ENCODE measurements at regions not wholly inside any gene's neighbourhood (a gene's known extent, or its start where the extent isn't known, plus 50 kb on each side); places are given as distances from the start of the nearest gene placed in this dataset.

DNA sequence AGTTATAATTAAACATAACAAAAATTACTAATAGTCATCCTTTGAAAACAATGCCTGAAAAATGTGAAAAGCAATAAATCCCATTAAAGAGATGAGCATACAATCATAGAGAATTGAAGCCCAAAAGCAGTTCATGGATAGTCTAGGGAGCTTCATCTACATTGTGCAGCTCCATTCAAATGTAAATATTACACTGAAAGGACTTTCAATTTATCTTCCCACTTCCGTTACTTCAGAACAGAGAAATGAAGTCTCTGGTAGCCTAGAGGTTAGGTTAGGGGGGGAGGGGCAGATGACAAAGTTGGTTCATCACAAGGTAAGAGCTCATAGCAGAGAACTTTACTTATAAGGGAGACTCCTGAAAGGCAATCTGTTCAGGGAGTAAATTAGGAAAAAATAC lies 126.6 kb upstream of the RGPD4 start:
- TF ChIP-seq, protein P1, sequence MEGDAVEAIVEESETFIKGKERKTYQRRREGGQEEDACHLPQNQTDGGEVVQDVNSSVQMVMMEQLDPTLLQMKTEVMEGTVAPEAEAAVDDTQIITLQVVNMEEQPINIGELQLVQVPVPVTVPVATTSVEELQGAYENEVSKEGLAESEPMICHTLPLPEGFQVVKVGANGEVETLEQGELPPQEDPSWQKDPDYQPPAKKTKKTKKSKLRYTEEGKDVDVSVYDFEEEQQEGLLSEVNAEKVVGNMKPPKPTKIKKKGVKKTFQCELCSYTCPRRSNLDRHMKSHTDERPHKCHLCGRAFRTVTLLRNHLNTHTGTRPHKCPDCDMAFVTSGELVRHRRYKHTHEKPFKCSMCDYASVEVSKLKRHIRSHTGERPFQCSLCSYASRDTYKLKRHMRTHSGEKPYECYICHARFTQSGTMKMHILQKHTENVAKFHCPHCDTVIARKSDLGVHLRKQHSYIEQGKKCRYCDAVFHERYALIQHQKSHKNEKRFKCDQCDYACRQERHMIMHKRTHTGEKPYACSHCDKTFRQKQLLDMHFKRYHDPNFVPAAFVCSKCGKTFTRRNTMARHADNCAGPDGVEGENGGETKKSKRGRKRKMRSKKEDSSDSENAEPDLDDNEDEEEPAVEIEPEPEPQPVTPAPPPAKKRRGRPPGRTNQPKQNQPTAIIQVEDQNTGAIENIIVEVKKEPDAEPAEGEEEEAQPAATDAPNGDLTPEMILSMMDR (conservative IDR thresholded peaks at IDR 0.05; ENCODE audit: control insufficient read depth, insufficient read depth, low read depth, low read length) = no peak
- DNase-seq (ENCODE audit: low read depth) = no peak
- H3K4me3 ChIP-seq (ENCODE audit: control insufficient read depth, low read depth, low read length) = no peak overlapping the region

DNA sequence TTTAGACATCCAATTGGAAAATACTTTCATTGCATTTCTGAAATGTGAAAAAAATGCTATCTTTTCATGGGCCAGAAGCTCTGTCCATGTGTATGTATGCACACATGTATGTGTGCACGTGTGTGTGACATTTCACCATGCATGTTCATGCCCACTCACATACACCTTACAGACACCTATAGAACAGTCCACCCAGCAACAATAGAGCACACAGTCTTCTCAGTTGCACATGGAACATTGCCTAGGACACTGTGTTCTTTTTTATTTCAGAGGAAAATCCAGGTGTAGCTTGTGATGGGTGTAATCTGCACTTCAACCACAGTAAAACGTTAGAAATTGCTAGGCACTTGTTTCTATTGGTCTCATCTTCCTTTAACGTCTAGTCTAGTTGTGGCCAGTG lies 114.8 kb upstream of the RGPD4 start:
- no peak overlapping the region for H3K4me3 ChIP-seq (ENCODE audit: control insufficient read depth, low read depth, low read length)
- DNase-seq (ENCODE audit: low read depth) = no peak
- TF ChIP-seq, protein P1 (conservative IDR thresholded peaks at IDR 0.05; ENCODE audit: control insufficient read depth, insufficient read depth, low read depth, low read length) = no peak

- DNase-seq (ENCODE audit: low read depth) = no peak
Measured at GRCh38 chr2:107712857-107713256, 113.8 kb upstream of the RGPD4 start.

DNA sequence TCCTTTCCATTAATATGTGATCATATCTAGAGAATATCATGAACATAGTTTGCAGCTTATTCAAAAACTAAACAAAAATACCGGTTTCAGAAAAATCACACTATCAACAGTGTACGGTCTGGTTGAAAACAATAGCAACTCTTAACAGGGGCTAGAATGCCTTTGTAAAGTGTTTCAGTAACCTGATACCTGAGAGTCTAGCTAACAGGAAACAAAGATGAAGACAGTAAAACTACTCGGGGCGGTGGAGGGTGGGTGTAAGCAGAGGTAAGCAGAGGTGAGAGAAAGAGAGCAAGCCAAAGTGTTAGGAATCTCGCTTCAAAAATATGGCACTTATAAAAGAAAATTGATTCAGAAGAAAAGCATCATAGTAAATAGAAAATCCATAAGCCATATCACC lies 109.0 kb upstream of the RGPD4 start:
- TF ChIP-seq, protein P1 (conservative IDR thresholded peaks at IDR 0.05; ENCODE audit: control insufficient read depth, insufficient read depth, low read depth, low read length) = no peak
- H3K4me3 ChIP-seq (ENCODE audit: control insufficient read depth, low read depth, low read length) = no peak overlapping the region
- no peak for DNase-seq (ENCODE audit: low read depth)

More at GRCh38 chr2:107712857-107713256, 113.8 kb upstream of the RGPD4 start:
- TF ChIP-seq, protein P1 (conservative IDR thresholded peaks at IDR 0.05; ENCODE audit: control insufficient read depth, insufficient read depth, low read depth, low read length) = no peak
- no peak overlapping the region for H3K4me3 ChIP-seq (ENCODE audit: control insufficient read depth, low read depth, low read length)

DNA sequence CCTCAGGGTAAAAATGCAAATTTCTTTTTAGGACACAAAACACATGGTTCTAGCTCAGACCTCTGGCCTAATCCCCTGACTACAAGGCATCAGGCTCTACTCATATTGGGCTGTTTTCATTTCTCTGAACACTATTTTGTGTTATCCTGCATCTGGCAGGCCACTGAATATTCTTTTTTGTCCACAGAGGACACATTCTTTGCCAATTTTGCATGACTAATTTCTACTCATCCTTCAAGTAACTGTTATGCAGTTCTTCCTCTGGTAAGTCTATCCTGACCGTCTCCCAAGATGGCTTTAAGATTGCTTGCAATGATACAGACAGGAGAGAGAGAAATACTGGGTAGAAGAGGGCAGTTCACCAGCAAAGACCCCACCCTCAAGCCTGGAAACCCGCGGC lies 107.6 kb upstream of the RGPD4 start:
- no peak overlapping the region for H3K4me3 ChIP-seq (ENCODE audit: control insufficient read depth, low read depth, low read length)
- TF ChIP-seq, protein P1 (conservative IDR thresholded peaks at IDR 0.05; ENCODE audit: control insufficient read depth, insufficient read depth, low read depth, low read length) = no peak
- peak; percentile 15 for DNase-seq (ENCODE audit: low read depth)

GRCh38 chr2:107719836-107720235 lies 106.9 kb upstream of the RGPD4 start:
- TF ChIP-seq, protein P1 (conservative IDR thresholded peaks at IDR 0.05; ENCODE audit: control insufficient read depth, insufficient read depth, low read depth, low read length) = no peak
- no peak for DNase-seq (ENCODE audit: low read depth)
- H3K4me3 ChIP-seq (ENCODE audit: control insufficient read depth, low read depth, low read length) = no peak overlapping the region

- no peak overlapping the region for H3K4me3 ChIP-seq (ENCODE audit: control insufficient read depth, low read depth, low read length)
- DNase-seq (ENCODE audit: low read depth) = no peak
- TF ChIP-seq, protein P1 (conservative IDR thresholded peaks at IDR 0.05; ENCODE audit: control insufficient read depth, insufficient read depth, low read depth, low read length) = no peak
Measured at GRCh38 chr2:107721178-107721577, 105.5 kb upstream of the RGPD4 start.

Measured in fibroblast of mammary gland (primary cell).